ENCODE measurements at regions not wholly inside any gene's neighbourhood (a gene's known extent, or its start where the extent isn't known, plus 50 kb on each side); places are given as distances from the start of the nearest gene placed in this dataset.

DNA sequence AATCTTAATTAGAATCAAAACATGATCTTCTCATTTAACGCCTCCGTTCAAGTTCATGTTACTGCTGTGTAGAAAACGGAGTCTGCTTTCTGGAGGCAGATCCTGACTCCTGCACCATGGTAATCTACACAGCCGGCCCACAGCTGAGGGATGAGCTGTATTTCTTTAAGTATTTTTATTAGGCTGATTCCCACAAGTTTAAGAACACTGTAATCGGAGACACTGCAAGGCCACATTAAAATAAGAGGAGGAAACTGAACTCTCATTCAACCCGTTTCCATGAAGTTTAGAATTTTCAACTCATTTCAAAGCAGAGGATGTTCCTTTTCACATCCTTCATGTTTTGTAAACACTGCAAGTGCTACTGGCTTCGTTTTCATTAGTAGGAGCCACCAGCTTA lies 372.2 kb downstream of the NFIB start:
- WGBS (ENCODE audit: extremely low coverage, insufficient read length, low lambda C conversion rate), result no CpG with 5 or more reads among the region's 7 CpGs
- no peaks in the 10 kb centered on the region for H3K9me3 ChIP-seq (ENCODE audit: control insufficient read depth, low read depth, low read length)
- DNase-seq, result no peak
- H3K27me3 ChIP-seq (ENCODE audit: insufficient read depth, low read length), result no peaks in the 10 kb centered on the region
- no peak overlapping the region for H2AK5ac ChIP-seq (ENCODE audit: insufficient read length, low read length)
- no peak overlapping the region for H2BK12ac ChIP-seq (ENCODE audit: insufficient read length, low read depth, low read length)
- no peaks in the 10 kb centered on the region for H3K79me1 ChIP-seq (ENCODE audit: insufficient read depth, low read depth, low read length, poor library complexity, severe bottlenecking)
- H3K18ac ChIP-seq (ENCODE audit: insufficient read length, low read depth, low read length), result no peak overlapping the region
- no peak overlapping the region for H3T11ph ChIP-seq (ENCODE audit: low read length)
- Mint-ChIP-seq H3K4me3 (no peak overlapping the region), H3K36me3 (ENCODE audit: insufficient read depth in 1 of 3, low read depth in 3 of 3) (no peaks in the 10 kb centered on the region), H3K4me1 (peaks cover 15% of the 10 kb centered on the region in 2 experiments), H3K27me3 (ENCODE audit: low read depth) (no peaks in the 10 kb centered on the region), H3K27ac (0 out of 7 replicates have a peak overlapping the region, but pooled peaks of 1 of the 3 experiments have one; percentile 44), H3K9me3 (no peaks in the 10 kb centered on the region)
- H3K14ac ChIP-seq (ENCODE audit: insufficient read depth, low read length), result no peak overlapping the region
- H2BK120ac ChIP-seq (ENCODE audit: low read depth, low read length, poor library complexity, severe bottlenecking), result no peak overlapping the region
- no peak overlapping the region for H2BK5ac ChIP-seq (ENCODE audit: insufficient read length, low read length)
- H3K4me2 ChIP-seq (ENCODE audit: insufficient read depth, insufficient read length, low read length), result no peak overlapping the region
- H2BK20ac ChIP-seq (ENCODE audit: low read depth, low read length, poor library complexity, severe bottlenecking), result no peak overlapping the region
- no peak overlapping the region for H3K4ac ChIP-seq (ENCODE audit: low read depth, low read length)
- no peak overlapping the region for H2AFZ ChIP-seq (ENCODE audit: low read length)
- H3K79me2 ChIP-seq (ENCODE audit: insufficient read depth, low read length), result no peaks in the 10 kb centered on the region
- no peak overlapping the region for H3K23ac ChIP-seq (ENCODE audit: insufficient read length, low read depth, low read length)
- no peaks in the 10 kb centered on the region for H4K20me1 ChIP-seq (ENCODE audit: control insufficient read depth, insufficient read depth, insufficient read length)
- no peak overlapping the region for H4K8ac ChIP-seq (replicated peaks; ENCODE audit: insufficient read length, low read depth, low read length)
- H4K5ac ChIP-seq (ENCODE audit: insufficient read length, low read depth, low read length), result no peak overlapping the region
- H3K4me1 ChIP-seq (ENCODE audit: insufficient read depth, low read length), result no peaks in the 10 kb centered on the region
- H3K27ac ChIP-seq (ENCODE audit: insufficient read length, low read depth, low read length), result no peak overlapping the region
- TF ChIP-seq CTCF (conservative IDR thresholded peaks at IDR 0.05), result no peak
- H3K9ac ChIP-seq (ENCODE audit: extremely low read depth, insufficient read length, low read length), result no peak overlapping the region
- H3K56ac ChIP-seq (ENCODE audit: insufficient read length, low read depth, low read length), result no peak overlapping the region
- H2BK15ac ChIP-seq (ENCODE audit: low read depth, low read length), result no peak overlapping the region
- no peaks in the 10 kb centered on the region for H3K23me2 ChIP-seq (ENCODE audit: insufficient read length, low read depth, low read length, poor library complexity, severe bottlenecking)
- H4K91ac ChIP-seq (ENCODE audit: insufficient read length, low read depth, low read length), result no peak overlapping the region
